Testis (tissue), 2 donors: ENCODE measurements at regions not wholly inside any gene's neighbourhood (a gene's known extent, or its start where the extent isn't known, plus 50 kb on each side); places are given as distances from the start of the nearest gene placed in this dataset.

Experiments used
- DNase-seq: peaks from one replicate; pipeline ENCODE4 v3.0.0-alpha.2; 2019
- H3K27ac ChIP-seq, 2 donors: fragments of 200-600 bp; sonication (generic); one replicate each; pipeline ENCODE4 v1.5.1; 2019
- H3K27me3 ChIP-seq: fragments of 200-600 bp; sonication (generic); one replicate; pipeline ENCODE4 v1.5.1; 2019
- H3K36me3 ChIP-seq: fragments of 200-600 bp; sonication (generic); one replicate; pipeline ENCODE4 v1.5.1; 2017; ENCODE audit warnings: low read depth; ENCODE audit errors: missing control alignments
- H3K4me1 ChIP-seq: fragments of 200-600 bp; sonication (generic); one replicate; pipeline ENCODE4 v1.5.1; 2019
- H3K4me3 ChIP-seq, 2 donors: fragments of 200-600 bp; sonication (generic); one replicate each; pipeline ENCODE4 v1.5.1; 2017 to 2019
- H3K9me3 ChIP-seq: fragments of 200-600 bp; sonication (generic); one replicate; pipeline ENCODE4 v1.5.1; 2017
- CTCF ChIP-seq, 3 experiments: fragments of 450-650 bp in 2 of 3; fragments of 200-600 bp in 1 of 3; sonication (generic) in 1 of 3; IDR thresholded peaks; one replicate each; pipeline ENCODE4 v1.5.1; 2016 to 2019; ENCODE audit warnings: antibody characterized with exemption in 3 of 3, mild to moderate bottlenecking in 2 of 3, moderate library complexity in 1 of 3
- POLR2A ChIP-seq: fragments of 450-650 bp; IDR thresholded peaks from one replicate; pipeline ENCODE4 v1.6.1; 2017; ENCODE audit warnings: antibody characterized with exemption, mild to moderate bottlenecking, moderate library complexity
- WGBS, 2 donors: methylation state at CpG; one replicate each; pipeline ENCODE4 v1.1.5; 2018; 5-methylcytosine and 5-hydroxymethylcytosine counted together
- intact Hi-C: fragments of 100-400 bp; cut with DNase I; formaldehyde crosslinking; loops from one replicate; pipeline ENCODE4 v1.15.1; 2023; ENCODE audit warnings: low total_unique reads

GRCh38 chr4:29521281-29521680 lies 1198.9 kb upstream of the PCDH7 start:
- 56 to 57% methylated on average over 1 of the region's 1 CpG for WGBS, 2 donors
- no peak for DNase-seq
- H3K36me3 ChIP-seq, result no peaks in the 10 kb centered on the region

GRCh38 chr4:29536745-29537144 lies 1183.4 kb upstream of the PCDH7 start:
- DNase-seq, result no peak
- 89 to 93% methylated on average over 3 of the region's 3 CpGs for WGBS, 2 donors
- TF ChIP-seq POLR2A (no peak), CTCF (IDR thresholded peaks at IDR 0.05) (no peak)
- no peaks in the 10 kb centered on the region for H3K36me3 ChIP-seq
- H3K27me3 ChIP-seq, result no peaks in the 10 kb centered on the region
- H3K4me1 ChIP-seq, result no peaks in the 10 kb centered on the region
- no peak overlapping the region for H3K4me3 ChIP-seq
- H3K9me3 ChIP-seq, result no peaks in the 10 kb centered on the region
- intact Hi-C loops, result no loop called here
- no peak overlapping the region for H3K27ac ChIP-seq

More at GRCh38 chr4:29521281-29521680, 1198.9 kb upstream of the PCDH7 start:
- Histone ChIP-seq H3K27me3 (no peaks in the 10 kb centered on the region), H3K27ac (no peak overlapping the region), H3K9me3 (no peaks in the 10 kb centered on the region), H3K4me3 (no peak overlapping the region), H3K4me1 (no peaks in the 10 kb centered on the region)
- TF ChIP-seq POLR2A (no peak), CTCF (IDR thresholded peaks at IDR 0.05) (no peak)
- intact Hi-C loops, result no loop called here

- Histone ChIP-seq H3K27me3 (no peaks in the 10 kb centered on the region), H3K4me3 (no peak overlapping the region), H3K27ac (no peak overlapping the region), H3K4me1 (no peaks in the 10 kb centered on the region), H3K36me3 (no peaks in the 10 kb centered on the region), H3K9me3 (no peaks in the 10 kb centered on the region)
- 55% methylated on average over 4 of the region's 4 CpGs for WGBS, 2 donors
- DNase-seq, result no peak
- intact Hi-C loops, result no loop called here
- TF ChIP-seq CTCF (IDR thresholded peaks at IDR 0.05) (no peak), POLR2A (no peak)
Observed at GRCh38 chr4:29538889-29539646, 1181.1 kb upstream of the PCDH7 start.

- DNase-seq, result no peak
- no peaks in the 10 kb centered on the region for H3K9me3 ChIP-seq
- intact Hi-C loops, result no loop called here
- no peak overlapping the region for H3K4me3 ChIP-seq
- H3K27me3 ChIP-seq, result no peaks in the 10 kb centered on the region
- no peaks in the 10 kb centered on the region for H3K4me1 ChIP-seq
- TF ChIP-seq POLR2A (no peak), CTCF (IDR thresholded peaks at IDR 0.05) (no peak)
- no peaks in the 10 kb centered on the region for H3K36me3 ChIP-seq
- H3K27ac ChIP-seq, result no peak overlapping the region
- 85 to 86% methylated on average over 2 of the region's 2 CpGs for WGBS, 2 donors
Observed at GRCh38 chr4:29540439-29541102, 1179.6 kb upstream of the PCDH7 start.
